GM23338 (cell line): ENCODE measurements at regions not wholly inside any gene's neighbourhood (a gene's known extent, or its start where the extent isn't known, plus 50 kb on each side); places are given as distances from the start of the nearest gene placed in this dataset.

ENCODE experiments used
- ATAC-seq: fragments of 200-7000 bp; cut with Tn5 transposase; 3 replicates; pipeline ENCODE4 v1.9.1; 2020
- DNase-seq: peaks from one replicate; pipeline ENCODE4 v3.0.0-alpha.2; 2015; ENCODE audit warnings: low spot score
- H2AFZ ChIP-seq: fragments of 200-600 bp; sonication (generic); 2 replicates; pipeline ENCODE4 v1.8.0; 2016; ENCODE audit warnings: antibody characterized with exemption, mild to moderate bottlenecking, moderate library complexity
- H3F3A ChIP-seq: fragments of 200-600 bp; sonication (generic); replicated peaks from 2 replicates; pipeline ENCODE4 v1.8.0; 2017; ENCODE audit warnings: antibody characterized with exemption, mixed run types, low read depth
- H3K27ac ChIP-seq: fragments of 200-600 bp; sonication (generic); 2 replicates; pipeline ENCODE4 v1.6.1; 2016; ENCODE audit warnings: low read depth
- H3K27me3 ChIP-seq: fragments of 200-600 bp; sonication (generic); 2 replicates; pipeline ENCODE4 v1.8.0; 2016; ENCODE audit warnings: mild to moderate bottlenecking, mixed run types, moderate library complexity; ENCODE audit not compliant: insufficient read depth
- H3K36me3 ChIP-seq: fragments of 200-600 bp; sonication (generic); 2 replicates; pipeline ENCODE4 v1.8.0; 2016; ENCODE audit warnings: mild to moderate bottlenecking; ENCODE audit not compliant: insufficient read depth
- H3K4me1 ChIP-seq: fragments of 200-600 bp; sonication (generic); 2 replicates; pipeline ENCODE4 v1.8.0; 2016; ENCODE audit warnings: mild to moderate bottlenecking, moderate library complexity; ENCODE audit not compliant: insufficient read depth
- H3K4me2 ChIP-seq: fragments of 200-600 bp; sonication (generic); 2 replicates; pipeline ENCODE4 v1.7.1; 2017; ENCODE audit warnings: mixed run types
- H3K4me3 ChIP-seq: fragments of 200-600 bp; sonication (generic); 2 replicates; pipeline ENCODE4 v1.6.1; 2016; ENCODE audit warnings: mixed run types
- H3K79me2 ChIP-seq: fragments of 200-600 bp; sonication (generic); replicated peaks from 2 replicates; pipeline ENCODE4 v1.8.0; 2017; ENCODE audit warnings: mild to moderate bottlenecking; ENCODE audit not compliant: insufficient read depth
- H3K9me2 ChIP-seq: fragments of 200-600 bp; sonication (generic); 2 replicates; pipeline ENCODE4 v1.8.0; 2017; ENCODE audit not compliant: insufficient read depth
- H4K20me1 ChIP-seq: fragments of 200-600 bp; sonication (generic); replicated peaks from 2 replicates; pipeline ENCODE4 v1.8.0; 2017; ENCODE audit warnings: mild to moderate bottlenecking; ENCODE audit not compliant: insufficient read depth
- H3K27ac Mint-ChIP-seq: 2 replicates; pipeline ENCODE4 v1.8.0; 2020; ENCODE audit warnings: inconsistent platforms, mild to moderate bottlenecking, moderate library complexity, mixed read lengths
- H3K27me3 Mint-ChIP-seq: 3 replicates; pipeline ENCODE4 v1.8.0; 2022; ENCODE audit warnings: low read depth, mild to moderate bottlenecking, moderate library complexity, mixed read lengths, inconsistent platforms; ENCODE audit not compliant: insufficient read depth, poor library complexity
- H3K36me3 Mint-ChIP-seq: 3 replicates; pipeline ENCODE4 v1.8.0; 2021; ENCODE audit warnings: low read depth, mild to moderate bottlenecking, inconsistent platforms, moderate library complexity, mixed read lengths
- H3K4me1 Mint-ChIP-seq: 3 replicates; pipeline ENCODE4 v1.8.0; 2020; ENCODE audit warnings: mild to moderate bottlenecking, inconsistent platforms, mixed read lengths
- H3K4me3 Mint-ChIP-seq: 3 replicates; pipeline ENCODE4 v1.8.0; 2021; ENCODE audit warnings: moderate library complexity, mild to moderate bottlenecking, inconsistent platforms, mixed read lengths
- H3K9me3 Mint-ChIP-seq: 3 replicates; pipeline ENCODE4 v1.8.0; 2020; ENCODE audit warnings: moderate library complexity, mild to moderate bottlenecking, inconsistent platforms, mixed read lengths
- EZH2phosphoT487 ChIP-seq: fragments of 200-600 bp; sonication (generic); IDR thresholded peaks from one replicate; pipeline ENCODE4 v1.8.1; 2018; ENCODE audit warnings: antibody characterized with exemption; ENCODE audit not compliant: unreplicated experiment
- POLR2AphosphoS5 ChIP-seq: IDR thresholded peaks from 2 replicates; pipeline ENCODE4 v1.6.1; 2016; ENCODE audit warnings: antibody characterized with exemption, low read depth
- STAT1 ChIP-seq: IDR thresholded peaks from one replicate; pipeline ENCODE4 v1.6.1; 2016; ENCODE audit warnings: antibody characterized with exemption; ENCODE audit not compliant: unreplicated experiment
- ZNF331 ChIP-seq: fragments of 250-450 bp; sonication (Bioruptor Pico); IDR thresholded peaks from 2 replicates; pipeline ENCODE4 v1.5.0; 2020; ENCODE audit warnings: low read depth, mild to moderate bottlenecking, moderate library complexity
- TF ChIP-seq, protein P1 (sequence below): fragments of 250-450 bp; sonication (Bioruptor Pico); IDR thresholded peaks from 2 replicates; pipeline ENCODE4 v1.5.0; 2020; ENCODE audit warnings: mild to moderate bottlenecking, moderate library complexity
- TF ChIP-seq, protein P2 (sequence below): IDR thresholded peaks from one replicate; pipeline ENCODE4 v1.6.1; 2018; ENCODE audit warnings: antibody characterized with exemption; ENCODE audit not compliant: unreplicated experiment

DNA sequence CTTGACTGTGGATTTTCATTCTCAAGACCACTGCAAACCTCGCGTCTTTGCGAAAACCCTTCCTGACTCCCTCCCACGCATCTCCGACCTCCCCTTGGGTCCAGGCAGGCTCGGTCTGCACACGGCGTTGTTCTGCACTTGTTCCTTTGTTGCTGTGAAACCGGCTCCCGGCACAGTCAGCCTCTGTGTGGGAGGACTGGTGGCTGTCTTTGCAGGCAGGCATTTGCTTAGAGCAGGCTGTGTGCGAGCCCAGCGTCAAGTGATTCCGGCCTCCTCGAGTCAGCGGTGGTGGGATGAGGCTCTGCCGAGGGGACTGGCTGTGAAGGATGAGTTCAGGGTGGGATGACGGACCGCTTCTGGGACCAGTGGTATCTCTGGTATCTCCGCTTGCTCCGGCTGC is 102.6 kb upstream of the ROPN1 start (continued):
- TF ChIP-seq STAT1 (no peak), EZH2phosphoT487 (no peak), POLR2AphosphoS5 (no peak), ZNF331 (CRISPR knock-in tag) (no peak)
- TF ChIP-seq, protein P1, sequence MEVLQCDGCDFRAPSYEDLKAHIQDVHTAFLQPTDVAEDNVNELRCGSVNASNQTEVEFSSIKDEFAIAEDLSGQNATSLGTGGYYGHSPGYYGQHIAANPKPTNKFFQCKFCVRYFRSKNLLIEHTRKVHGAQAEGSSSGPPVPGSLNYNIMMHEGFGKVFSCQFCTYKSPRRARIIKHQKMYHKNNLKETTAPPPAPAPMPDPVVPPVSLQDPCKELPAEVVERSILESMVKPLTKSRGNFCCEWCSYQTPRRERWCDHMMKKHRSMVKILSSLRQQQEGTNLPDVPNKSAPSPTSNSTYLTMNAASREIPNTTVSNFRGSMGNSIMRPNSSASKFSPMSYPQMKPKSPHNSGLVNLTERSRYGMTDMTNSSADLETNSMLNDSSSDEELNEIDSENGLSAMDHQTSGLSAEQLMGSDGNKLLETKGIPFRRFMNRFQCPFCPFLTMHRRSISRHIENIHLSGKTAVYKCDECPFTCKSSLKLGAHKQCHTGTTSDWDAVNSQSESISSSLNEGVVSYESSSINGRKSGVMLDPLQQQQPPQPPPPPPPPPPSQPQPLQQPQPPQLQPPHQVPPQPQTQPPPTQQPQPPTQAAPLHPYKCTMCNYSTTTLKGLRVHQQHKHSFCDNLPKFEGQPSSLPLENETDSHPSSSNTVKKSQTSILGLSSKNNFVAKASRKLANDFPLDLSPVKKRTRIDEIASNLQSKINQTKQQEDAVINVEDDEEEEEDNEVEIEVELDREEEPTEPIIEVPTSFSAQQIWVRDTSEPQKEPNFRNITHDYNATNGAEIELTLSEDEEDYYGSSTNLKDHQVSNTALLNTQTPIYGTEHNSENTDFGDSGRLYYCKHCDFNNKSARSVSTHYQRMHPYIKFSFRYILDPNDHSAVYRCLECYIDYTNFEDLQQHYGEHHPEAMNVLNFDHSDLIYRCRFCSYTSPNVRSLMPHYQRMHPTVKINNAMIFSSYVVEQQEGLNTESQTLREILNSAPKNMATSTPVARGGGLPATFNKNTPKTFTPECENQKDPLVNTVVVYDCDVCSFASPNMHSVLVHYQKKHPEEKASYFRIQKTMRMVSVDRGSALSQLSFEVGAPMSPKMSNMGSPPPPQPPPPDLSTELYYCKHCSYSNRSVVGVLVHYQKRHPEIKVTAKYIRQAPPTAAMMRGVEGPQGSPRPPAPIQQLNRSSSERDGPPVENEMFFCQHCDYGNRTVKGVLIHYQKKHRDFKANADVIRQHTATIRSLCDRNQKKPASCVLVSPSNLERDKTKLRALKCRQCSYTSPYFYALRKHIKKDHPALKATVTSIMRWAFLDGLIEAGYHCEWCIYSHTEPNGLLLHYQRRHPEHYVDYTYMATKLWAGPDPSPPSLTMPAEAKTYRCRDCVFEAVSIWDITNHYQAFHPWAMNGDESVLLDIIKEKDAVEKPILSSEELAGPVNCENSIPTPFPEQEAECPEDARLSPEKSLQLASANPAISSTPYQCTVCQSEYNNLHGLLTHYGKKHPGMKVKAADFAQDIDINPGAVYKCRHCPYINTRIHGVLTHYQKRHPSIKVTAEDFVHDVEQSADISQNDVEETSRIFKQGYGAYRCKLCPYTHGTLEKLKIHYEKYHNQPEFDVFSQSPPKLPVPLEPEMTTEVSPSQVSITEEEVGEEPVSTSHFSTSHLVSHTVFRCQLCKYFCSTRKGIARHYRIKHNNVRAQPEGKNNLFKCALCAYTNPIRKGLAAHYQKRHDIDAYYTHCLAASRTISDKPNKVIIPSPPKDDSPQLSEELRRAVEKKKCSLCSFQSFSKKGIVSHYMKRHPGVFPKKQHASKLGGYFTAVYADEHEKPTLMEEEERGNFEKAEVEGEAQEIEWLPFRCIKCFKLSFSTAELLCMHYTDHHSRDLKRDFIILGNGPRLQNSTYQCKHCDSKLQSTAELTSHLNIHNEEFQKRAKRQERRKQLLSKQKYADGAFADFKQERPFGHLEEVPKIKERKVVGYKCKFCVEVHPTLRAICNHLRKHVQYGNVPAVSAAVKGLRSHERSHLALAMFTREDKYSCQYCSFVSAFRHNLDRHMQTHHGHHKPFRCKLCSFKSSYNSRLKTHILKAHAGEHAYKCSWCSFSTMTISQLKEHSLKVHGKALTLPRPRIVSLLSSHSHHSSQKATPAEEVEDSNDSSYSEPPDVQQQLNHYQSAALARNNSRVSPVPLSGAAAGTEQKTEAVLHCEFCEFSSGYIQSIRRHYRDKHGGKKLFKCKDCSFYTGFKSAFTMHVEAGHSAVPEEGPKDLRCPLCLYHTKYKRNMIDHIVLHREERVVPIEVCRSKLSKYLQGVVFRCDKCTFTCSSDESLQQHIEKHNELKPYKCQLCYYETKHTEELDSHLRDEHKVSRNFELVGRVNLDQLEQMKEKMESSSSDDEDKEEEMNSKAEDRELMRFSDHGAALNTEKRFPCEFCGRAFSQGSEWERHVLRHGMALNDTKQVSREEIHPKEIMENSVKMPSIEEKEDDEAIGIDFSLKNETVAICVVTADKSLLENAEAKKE (CRISPR knock-in tag): no peak

DNA sequence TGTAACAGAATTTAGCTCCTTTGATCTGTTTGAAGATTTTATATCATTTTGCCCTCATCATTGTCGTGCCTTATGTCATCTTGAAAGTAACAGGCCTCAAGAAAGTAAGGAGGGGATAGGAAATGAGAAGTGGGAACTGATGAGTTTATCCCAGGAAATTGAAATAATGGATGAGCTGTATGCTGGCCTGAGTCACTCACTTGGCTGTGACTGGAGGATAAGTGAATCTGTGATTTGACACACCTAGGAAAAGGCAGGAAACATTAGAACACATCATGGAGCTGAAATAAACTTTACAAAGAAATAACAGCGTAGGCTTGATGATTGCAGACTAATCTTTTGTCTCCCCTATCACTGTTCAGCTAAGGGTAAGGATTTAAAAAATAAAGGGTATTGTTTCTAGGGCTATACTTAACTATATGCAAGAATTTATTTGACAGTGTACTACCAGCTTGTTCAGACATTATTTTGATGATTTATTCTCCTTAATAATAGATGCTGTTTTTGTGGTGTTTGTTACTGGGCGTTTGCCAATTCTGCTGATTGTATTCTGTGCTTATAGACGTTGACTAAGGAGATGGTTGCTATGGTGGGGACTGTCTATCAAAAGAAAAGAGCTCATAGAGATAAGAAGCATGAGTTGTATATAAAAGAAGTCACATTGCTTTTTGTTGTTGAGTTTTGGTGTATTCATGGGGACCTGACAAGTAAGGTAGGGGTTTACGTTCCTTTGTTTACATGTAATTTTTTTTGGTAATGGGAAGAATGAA is 105.6 kb upstream of the ROPN1 start:
- H3K79me2 ChIP-seq: no peaks in the 10 kb centered on the region
- H3K4me2 ChIP-seq: no peak overlapping the region
- H3K36me3 ChIP-seq: no peaks in the 10 kb centered on the region
- DNase-seq (no peak), ATAC-seq (no peak)
- peaks cover 7% of the 10 kb centered on the region for H3K4me1 Mint-ChIP-seq
- no peaks in the 10 kb centered on the region for H3K4me1 ChIP-seq
- no peaks in the 10 kb centered on the region; the same call in 2 of the 3 replicates for H3K36me3 Mint-ChIP-seq
- H3K9me2 ChIP-seq: 0 out of 2 replicates have a peak, but pooled peaks cover 10% of the 10 kb centered on the region
- H3K4me3 ChIP-seq: no peak overlapping the region
- no peaks in the 10 kb centered on the region for H3K27me3 ChIP-seq
- H4K20me1 ChIP-seq: no peaks in the 10 kb centered on the region
- no peaks in the 10 kb centered on the region for H3F3A ChIP-seq
- H3K27ac Mint-ChIP-seq: no peak overlapping the region
- no peak overlapping the region for H3K27ac ChIP-seq
- H2AFZ ChIP-seq: no peak overlapping the region
- no peak overlapping the region for H3K4me3 Mint-ChIP-seq
- no peaks in the 10 kb centered on the region for H3K9me3 Mint-ChIP-seq
- peaks cover 1% of the 10 kb centered on the region for H3K27me3 Mint-ChIP-seq
- no peak for TF ChIP-seq ZNF331 (CRISPR knock-in tag)
- TF ChIP-seq, protein P2, sequence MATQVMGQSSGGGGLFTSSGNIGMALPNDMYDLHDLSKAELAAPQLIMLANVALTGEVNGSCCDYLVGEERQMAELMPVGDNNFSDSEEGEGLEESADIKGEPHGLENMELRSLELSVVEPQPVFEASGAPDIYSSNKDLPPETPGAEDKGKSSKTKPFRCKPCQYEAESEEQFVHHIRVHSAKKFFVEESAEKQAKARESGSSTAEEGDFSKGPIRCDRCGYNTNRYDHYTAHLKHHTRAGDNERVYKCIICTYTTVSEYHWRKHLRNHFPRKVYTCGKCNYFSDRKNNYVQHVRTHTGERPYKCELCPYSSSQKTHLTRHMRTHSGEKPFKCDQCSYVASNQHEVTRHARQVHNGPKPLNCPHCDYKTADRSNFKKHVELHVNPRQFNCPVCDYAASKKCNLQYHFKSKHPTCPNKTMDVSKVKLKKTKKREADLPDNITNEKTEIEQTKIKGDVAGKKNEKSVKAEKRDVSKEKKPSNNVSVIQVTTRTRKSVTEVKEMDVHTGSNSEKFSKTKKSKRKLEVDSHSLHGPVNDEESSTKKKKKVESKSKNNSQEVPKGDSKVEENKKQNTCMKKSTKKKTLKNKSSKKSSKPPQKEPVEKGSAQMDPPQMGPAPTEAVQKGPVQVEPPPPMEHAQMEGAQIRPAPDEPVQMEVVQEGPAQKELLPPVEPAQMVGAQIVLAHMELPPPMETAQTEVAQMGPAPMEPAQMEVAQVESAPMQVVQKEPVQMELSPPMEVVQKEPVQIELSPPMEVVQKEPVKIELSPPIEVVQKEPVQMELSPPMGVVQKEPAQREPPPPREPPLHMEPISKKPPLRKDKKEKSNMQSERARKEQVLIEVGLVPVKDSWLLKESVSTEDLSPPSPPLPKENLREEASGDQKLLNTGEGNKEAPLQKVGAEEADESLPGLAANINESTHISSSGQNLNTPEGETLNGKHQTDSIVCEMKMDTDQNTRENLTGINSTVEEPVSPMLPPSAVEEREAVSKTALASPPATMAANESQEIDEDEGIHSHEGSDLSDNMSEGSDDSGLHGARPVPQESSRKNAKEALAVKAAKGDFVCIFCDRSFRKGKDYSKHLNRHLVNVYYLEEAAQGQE: no peak
